Activated T-cell treated with anti-CD3 and anti-CD28 coated beads, Interleukin-2, amount 50 U/mL, for 24 hours (primary cell): ENCODE measurements at regions not wholly inside any gene's neighbourhood (a gene's known extent, or its start where the extent isn't known, plus 50 kb on each side); places are given as distances from the start of the nearest gene placed in this dataset.

Experiments used
- DNase-seq: peaks from one replicate; pipeline ENCODE4 v3.0.0-alpha.2; 2020
- H3K27ac Mint-ChIP-seq: 2 replicates; pipeline ENCODE4 v1.8.0; 2020; ENCODE audit warnings: mild to moderate bottlenecking, mixed read lengths
- H3K27me3 Mint-ChIP-seq: 2 replicates; pipeline ENCODE4 v1.8.0; 2020; ENCODE audit warnings: mixed read lengths
- H3K36me3 Mint-ChIP-seq: 2 replicates; pipeline ENCODE4 v1.8.0; 2020; ENCODE audit warnings: low read depth, mixed read lengths
- H3K4me1 Mint-ChIP-seq: 2 replicates; pipeline ENCODE4 v1.8.0; 2020; ENCODE audit warnings: low read depth, mixed read lengths
- H3K4me3 Mint-ChIP-seq: 2 replicates; pipeline ENCODE4 v1.8.0; 2020; ENCODE audit warnings: mild to moderate bottlenecking, moderate library complexity, mixed read lengths
- H3K9me3 Mint-ChIP-seq: 2 replicates; pipeline ENCODE4 v1.8.0; 2020; ENCODE audit warnings: mixed read lengths

- peaks cover 47% of the 10 kb centered on the region for H3K27me3 Mint-ChIP-seq
These were observed 87.4 kb upstream of the CLDN14 start for GRCh38 chr21:36567216-36567885.

DNA sequence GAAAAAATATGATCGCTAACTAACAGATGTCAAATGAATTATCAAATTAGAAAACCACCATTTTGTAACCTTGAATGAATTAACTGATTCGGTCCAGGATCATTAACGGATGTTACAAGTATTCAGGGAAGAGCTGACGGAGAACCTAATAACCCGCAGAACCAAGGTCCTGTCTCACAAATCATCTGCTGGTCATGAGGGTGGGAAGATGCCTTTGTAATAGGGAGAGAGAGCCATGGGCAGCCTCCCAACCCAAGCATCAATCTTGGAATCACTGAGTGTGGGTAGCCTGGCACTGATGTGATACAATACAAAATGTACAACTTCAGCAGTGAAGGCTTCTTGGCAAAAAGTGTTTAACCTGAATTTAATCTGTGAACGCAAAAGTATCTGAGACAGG, 89.6 kb upstream of the CLDN14 start:
- no peaks in the 10 kb centered on the region for H3K4me1 Mint-ChIP-seq
- H3K27ac Mint-ChIP-seq, result no peak overlapping the region
- no peak for DNase-seq
- no peak overlapping the region for H3K4me3 Mint-ChIP-seq
- no peaks in the 10 kb centered on the region for H3K9me3 Mint-ChIP-seq
- peaks cover 30% of the 10 kb centered on the region for H3K27me3 Mint-ChIP-seq
- no peaks in the 10 kb centered on the region for H3K36me3 Mint-ChIP-seq

More at GRCh38 chr21:36567216-36567885, 87.4 kb upstream of the CLDN14 start:
- Mint-ChIP-seq H3K36me3 (no peaks in the 10 kb centered on the region), H3K4me1 (no peaks in the 10 kb centered on the region), H3K9me3 (no peaks in the 10 kb centered on the region), H3K4me3 (no peak overlapping the region), H3K27ac (no peak overlapping the region)
- no peak for DNase-seq

DNA sequence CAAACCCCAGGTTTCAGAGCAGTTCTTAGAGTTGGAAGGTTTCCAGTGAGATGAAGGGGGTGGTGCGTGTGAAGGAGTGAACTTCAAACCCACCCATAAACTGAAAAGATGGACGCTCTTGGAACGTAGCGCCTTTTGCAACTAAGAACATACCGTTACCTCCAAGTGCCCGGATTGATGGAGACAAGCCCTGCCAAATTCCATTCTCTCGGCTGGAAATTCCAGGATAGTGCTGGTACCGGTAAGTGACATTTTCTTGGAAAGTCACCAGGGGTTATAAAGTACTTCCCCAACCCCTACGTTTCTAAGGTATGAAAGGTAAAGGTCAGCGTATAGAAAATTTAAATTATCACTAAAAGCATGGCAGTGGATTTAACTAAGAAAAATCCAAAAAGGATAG, 91.6 kb upstream of the CLDN14 start:
- no peaks in the 10 kb centered on the region for H3K36me3 Mint-ChIP-seq
- no peaks in the 10 kb centered on the region for H3K4me1 Mint-ChIP-seq
- H3K27ac Mint-ChIP-seq, result no peak overlapping the region
- peaks cover 21% of the 10 kb centered on the region for H3K27me3 Mint-ChIP-seq
- no peaks in the 10 kb centered on the region for H3K9me3 Mint-ChIP-seq
- no peak for DNase-seq
- no peak overlapping the region for H3K4me3 Mint-ChIP-seq

GRCh38 chr21:36572039-36572438, 92.1 kb upstream of the CLDN14 start:
- no peaks in the 10 kb centered on the region for H3K36me3 Mint-ChIP-seq
- H3K9me3 Mint-ChIP-seq, result no peaks in the 10 kb centered on the region
- no peaks in the 10 kb centered on the region for H3K4me1 Mint-ChIP-seq
- DNase-seq, result no peak
- peaks cover 16% of the 10 kb centered on the region for H3K27me3 Mint-ChIP-seq
- no peak overlapping the region for H3K4me3 Mint-ChIP-seq
- H3K27ac Mint-ChIP-seq, result no peak overlapping the region

DNA sequence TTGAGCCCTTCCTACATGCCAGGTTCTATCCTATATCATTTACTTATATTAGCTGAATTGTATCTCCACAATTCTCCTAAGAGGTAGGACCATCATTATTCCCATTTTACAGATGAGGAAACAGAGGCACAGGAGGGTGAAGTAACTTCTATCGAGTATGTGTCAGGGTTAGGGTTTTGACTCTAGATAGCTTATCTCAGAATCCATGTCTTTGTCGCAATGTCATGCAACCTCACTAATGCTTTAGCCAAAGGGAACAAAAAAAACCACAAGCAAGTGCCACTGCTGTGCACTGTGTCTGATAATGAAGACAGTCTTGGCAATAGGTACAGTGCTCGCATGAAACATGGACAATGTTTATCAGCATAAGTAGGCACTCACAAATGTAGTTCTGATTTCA, 95.4 kb upstream of the CLDN14 start:
- DNase-seq, result no peak
- Mint-ChIP-seq H3K4me1 (peaks cover 5% of the 10 kb centered on the region), H3K27me3 (peaks cover 3% of the 10 kb centered on the region), H3K9me3 (no peaks in the 10 kb centered on the region), H3K4me3 (no peak overlapping the region), H3K36me3 (no peaks in the 10 kb centered on the region), H3K27ac (no peak overlapping the region)

DNA sequence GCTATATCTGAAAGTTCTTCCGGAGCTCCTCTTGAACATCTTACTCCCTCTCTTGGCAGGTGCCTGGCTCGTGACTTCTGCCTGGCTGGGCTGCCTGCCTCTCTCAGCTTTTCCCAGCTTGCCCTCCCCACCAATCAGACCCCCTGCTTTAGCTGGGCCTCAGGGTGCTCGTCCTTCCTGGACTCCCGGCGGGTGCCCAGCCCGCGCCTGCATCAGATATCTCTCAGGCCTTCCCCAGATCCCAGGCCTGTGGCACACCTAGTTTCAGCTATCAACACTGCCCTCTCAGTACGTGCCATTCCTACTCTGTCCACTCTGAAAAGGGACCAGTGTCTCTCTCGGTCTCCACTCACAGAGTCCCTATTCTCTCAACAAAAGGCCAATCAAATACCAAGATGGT, 96.5 kb upstream of the CLDN14 start:
- no peak for DNase-seq
- H3K4me1 Mint-ChIP-seq, result peaks cover 5% of the 10 kb centered on the region
- peaks cover 7% of the 10 kb centered on the region for H3K27me3 Mint-ChIP-seq
- H3K27ac Mint-ChIP-seq, result no peak overlapping the region
- no peaks in the 10 kb centered on the region for H3K9me3 Mint-ChIP-seq
- no peak overlapping the region for H3K4me3 Mint-ChIP-seq
- no peaks in the 10 kb centered on the region for H3K36me3 Mint-ChIP-seq

DNA sequence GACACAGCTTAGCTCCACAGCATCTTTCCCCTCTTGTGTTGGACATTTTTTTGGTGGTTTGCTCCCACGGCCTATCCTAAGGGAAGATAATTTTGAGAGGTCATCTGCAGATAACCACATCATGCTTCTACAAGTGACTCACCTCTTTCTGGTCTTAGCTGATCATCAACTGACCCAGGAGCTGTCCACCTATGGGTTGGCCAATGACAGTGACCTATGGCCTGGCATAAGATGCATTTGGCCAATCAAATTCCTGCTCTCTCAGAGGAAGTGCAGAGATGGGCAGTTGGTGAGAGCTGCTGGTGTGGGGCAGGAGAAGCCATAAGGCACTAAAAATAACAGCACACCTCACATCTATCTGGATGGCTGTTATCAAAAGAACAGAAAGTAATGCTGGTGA, 100.0 kb upstream of the CLDN14 start:
- H3K4me3 Mint-ChIP-seq, result no peak overlapping the region
- H3K27me3 Mint-ChIP-seq, result peaks cover 10% of the 10 kb centered on the region
- no peaks in the 10 kb centered on the region for H3K9me3 Mint-ChIP-seq
- DNase-seq, result no peak
- peaks cover 7% of the 10 kb centered on the region for H3K4me1 Mint-ChIP-seq
- no peak overlapping the region for H3K27ac Mint-ChIP-seq
- H3K36me3 Mint-ChIP-seq, result no peaks in the 10 kb centered on the region

GRCh38 chr21:36582271-36582670, 102.3 kb upstream of the CLDN14 start:
- Mint-ChIP-seq H3K36me3 (no peaks in the 10 kb centered on the region), H3K4me3 (no peak overlapping the region), H3K4me1 (peaks cover 10% of the 10 kb centered on the region), H3K27me3 (peaks cover 10% of the 10 kb centered on the region), H3K9me3 (no peaks in the 10 kb centered on the region), H3K27ac (no peak overlapping the region)
- no peak for DNase-seq

- H3K4me3 Mint-ChIP-seq, result no peak overlapping the region
- no peaks in the 10 kb centered on the region for H3K9me3 Mint-ChIP-seq
- DNase-seq, result no peak
- no peaks in the 10 kb centered on the region for H3K36me3 Mint-ChIP-seq
- H3K27ac Mint-ChIP-seq, result no peak overlapping the region
- H3K4me1 Mint-ChIP-seq, result peaks cover 6% of the 10 kb centered on the region
- H3K27me3 Mint-ChIP-seq, result peaks cover 10% of the 10 kb centered on the region
These were observed 103.7 kb upstream of the CLDN14 start for GRCh38 chr21:36583591-36583990.

- Mint-ChIP-seq H3K4me3 (no peak overlapping the region), H3K9me3 (no peaks in the 10 kb centered on the region), H3K27ac (no peak overlapping the region), H3K4me1 (peaks cover 6% of the 10 kb centered on the region), H3K27me3 (peaks cover 6% of the 10 kb centered on the region), H3K36me3 (no peaks in the 10 kb centered on the region)
- DNase-seq, result no peak
These were observed 105.3 kb upstream of the CLDN14 start for GRCh38 chr21:36584980-36585940.

- Mint-ChIP-seq H3K9me3 (no peaks in the 10 kb centered on the region), H3K4me3 (no peak overlapping the region), H3K27ac (no peak overlapping the region), H3K27me3 (no peaks in the 10 kb centered on the region), H3K4me1 (peaks cover 6% of the 10 kb centered on the region), H3K36me3 (no peaks in the 10 kb centered on the region)
- no peak for DNase-seq
These were observed 107.5 kb upstream of the CLDN14 start for GRCh38 chr21:36587388-36587787.

DNA sequence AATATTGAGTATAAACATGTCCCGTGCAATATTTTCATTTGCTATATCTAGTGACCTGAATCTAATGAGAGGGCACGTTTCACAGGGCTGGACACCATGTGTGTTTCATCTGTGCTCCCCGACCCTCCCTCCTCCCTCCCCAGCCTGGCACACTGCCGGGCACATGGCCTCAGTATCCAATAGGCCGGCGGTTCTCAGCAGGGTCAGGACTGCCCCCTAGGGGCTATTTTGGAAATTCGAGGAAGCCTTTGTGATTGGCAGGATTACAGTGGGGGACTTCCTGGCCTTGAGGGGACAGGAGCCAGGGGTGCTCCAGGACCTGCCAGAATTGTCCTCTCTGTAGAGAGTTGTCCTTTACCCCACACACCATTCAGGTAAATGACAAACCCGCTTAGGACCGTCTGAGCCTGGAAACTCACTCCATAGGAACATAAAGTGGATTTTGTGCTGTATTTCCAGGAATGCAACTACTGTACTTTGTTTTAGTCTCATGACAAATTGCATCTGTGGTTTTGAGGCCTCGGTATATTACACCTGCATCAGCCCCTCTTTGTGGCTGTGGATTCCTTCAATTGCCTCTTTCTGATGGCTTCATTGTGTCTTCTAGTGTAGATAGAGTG, 109.5 kb upstream of the SIM2 start:
- Mint-ChIP-seq H3K36me3 (no peaks in the 10 kb centered on the region), H3K27ac (no peak overlapping the region), H3K4me3 (no peak overlapping the region), H3K27me3 (no peaks in the 10 kb centered on the region), H3K4me1 (peaks cover 6% of the 10 kb centered on the region), H3K9me3 (no peaks in the 10 kb centered on the region)
- DNase-seq, result no peak

GRCh38 chr21:36591326-36591970, 107.5 kb upstream of the SIM2 start:
- Mint-ChIP-seq H3K27ac (no peak overlapping the region), H3K36me3 (no peaks in the 10 kb centered on the region), H3K27me3 (peaks cover 4% of the 10 kb centered on the region), H3K9me3 (no peaks in the 10 kb centered on the region), H3K4me3 (no peak overlapping the region), H3K4me1 (no peaks in the 10 kb centered on the region)
- no peak for DNase-seq

- H3K27ac Mint-ChIP-seq, result no peak overlapping the region
These were observed 102.7 kb upstream of the SIM2 start for GRCh38 chr21:36596174-36596573.

More at GRCh38 chr21:36596174-36596573, 102.7 kb upstream of the SIM2 start:
- peaks cover 6% of the 10 kb centered on the region for H3K27me3 Mint-ChIP-seq
- no peak overlapping the region for H3K4me3 Mint-ChIP-seq
- peaks cover 2% of the 10 kb centered on the region for H3K9me3 Mint-ChIP-seq
- H3K36me3 Mint-ChIP-seq, result no peaks in the 10 kb centered on the region
- H3K4me1 Mint-ChIP-seq, result no peaks in the 10 kb centered on the region
- no peak for DNase-seq
